Liver (tissue), 3 donors: ENCODE measurements at regions not wholly inside any gene's neighbourhood (a gene's known extent, or its start where the extent isn't known, plus 50 kb on each side); places are given as distances from the start of the nearest gene placed in this dataset.

Experiments used
- MAX ChIP-seq: IDR thresholded peaks from 2 replicates; pipeline ENCODE4 v1.6.1; 2016; ENCODE audit warnings: antibody characterized with exemption
- RXRA ChIP-seq, 2 donors: IDR thresholded peaks; 2 replicates each; pipeline ENCODE4 v1.6.1; 2017 to 2018; ENCODE audit warnings: antibody characterized with exemption in 2 of 2, mild to moderate bottlenecking in 1 of 2
- TAF1 ChIP-seq: conservative IDR thresholded peaks from 2 replicates; pipeline ENCODE4 v1.6.1; 2016; ENCODE audit warnings: antibody characterized with exemption, mild to moderate bottlenecking
- TF ChIP-seq, protein P1 (sequence below): fragments of 150-350 bp; IDR thresholded peaks from 2 replicates; pipeline ENCODE4 v1.5.1; 2017; ENCODE audit warnings: improper control_type of control experiment, low read depth, low read length; ENCODE audit not compliant: missing input control
- donor health status: healthy.
- donor health status: healthy.

DNA sequence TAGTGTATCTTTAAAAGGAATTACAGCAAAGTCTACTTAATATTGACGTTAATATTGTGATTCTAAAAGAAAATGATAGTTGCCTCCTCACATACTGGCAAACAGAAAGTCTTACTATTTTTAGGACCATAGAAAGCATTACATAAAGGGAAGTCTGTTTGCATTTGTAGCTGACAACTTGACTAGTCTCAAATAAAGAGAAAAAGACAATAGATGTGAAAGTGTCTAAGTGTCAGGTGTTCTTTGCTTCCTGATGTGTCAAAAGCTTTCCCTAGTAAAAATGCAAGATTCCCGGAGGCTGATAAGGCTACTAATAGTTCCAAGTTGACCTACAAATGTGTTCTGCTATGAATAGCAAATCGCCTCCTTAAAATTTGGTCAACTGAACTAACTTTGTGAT is 259.7 kb downstream of the CDH10 start:
- TF ChIP-seq, protein P1, sequence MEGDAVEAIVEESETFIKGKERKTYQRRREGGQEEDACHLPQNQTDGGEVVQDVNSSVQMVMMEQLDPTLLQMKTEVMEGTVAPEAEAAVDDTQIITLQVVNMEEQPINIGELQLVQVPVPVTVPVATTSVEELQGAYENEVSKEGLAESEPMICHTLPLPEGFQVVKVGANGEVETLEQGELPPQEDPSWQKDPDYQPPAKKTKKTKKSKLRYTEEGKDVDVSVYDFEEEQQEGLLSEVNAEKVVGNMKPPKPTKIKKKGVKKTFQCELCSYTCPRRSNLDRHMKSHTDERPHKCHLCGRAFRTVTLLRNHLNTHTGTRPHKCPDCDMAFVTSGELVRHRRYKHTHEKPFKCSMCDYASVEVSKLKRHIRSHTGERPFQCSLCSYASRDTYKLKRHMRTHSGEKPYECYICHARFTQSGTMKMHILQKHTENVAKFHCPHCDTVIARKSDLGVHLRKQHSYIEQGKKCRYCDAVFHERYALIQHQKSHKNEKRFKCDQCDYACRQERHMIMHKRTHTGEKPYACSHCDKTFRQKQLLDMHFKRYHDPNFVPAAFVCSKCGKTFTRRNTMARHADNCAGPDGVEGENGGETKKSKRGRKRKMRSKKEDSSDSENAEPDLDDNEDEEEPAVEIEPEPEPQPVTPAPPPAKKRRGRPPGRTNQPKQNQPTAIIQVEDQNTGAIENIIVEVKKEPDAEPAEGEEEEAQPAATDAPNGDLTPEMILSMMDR, result no peak
- TF ChIP-seq MAX, result no peak
- TF ChIP-seq RXRA (IDR thresholded peaks at IDR 0.05), result no peak
- TF ChIP-seq TAF1, result no peak
